ENCODE measurements at regions not wholly inside any gene's neighbourhood (a gene's known extent, or its start where the extent isn't known, plus 50 kb on each side); places are given as distances from the start of the nearest gene placed in this dataset.

GRCh38 chr18:23342506-23342905 lies 110.6 kb upstream of the RIOK3 start:
- DNase-seq (ENCODE audit: insufficient read length, low spot score) = no peak
- no peak for FAIRE-seq

DNA sequence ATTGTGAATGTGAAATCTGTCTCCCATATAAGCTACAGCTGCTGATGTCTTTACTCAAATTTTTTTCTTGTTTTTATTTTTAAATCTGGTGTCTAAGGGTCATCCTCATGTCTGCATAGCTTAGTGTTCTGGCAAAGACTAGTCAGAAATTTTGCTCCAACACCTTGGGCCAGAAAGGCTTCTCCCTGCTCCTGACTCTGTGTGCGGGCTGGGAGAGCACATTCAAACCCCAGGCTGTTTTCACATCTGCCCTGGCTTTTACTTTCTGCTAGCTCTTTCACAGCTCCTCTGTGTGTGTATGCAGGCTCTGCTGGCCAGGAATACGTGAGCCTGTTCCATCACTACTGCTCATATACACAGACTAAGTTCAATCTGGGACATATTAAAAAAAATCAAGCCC lies 102.9 kb upstream of the RIOK3 start:
- DNase-seq (ENCODE audit: insufficient read length, low spot score) (no peak), FAIRE-seq (no peak)
- TF ChIP-seq, protein P1, sequence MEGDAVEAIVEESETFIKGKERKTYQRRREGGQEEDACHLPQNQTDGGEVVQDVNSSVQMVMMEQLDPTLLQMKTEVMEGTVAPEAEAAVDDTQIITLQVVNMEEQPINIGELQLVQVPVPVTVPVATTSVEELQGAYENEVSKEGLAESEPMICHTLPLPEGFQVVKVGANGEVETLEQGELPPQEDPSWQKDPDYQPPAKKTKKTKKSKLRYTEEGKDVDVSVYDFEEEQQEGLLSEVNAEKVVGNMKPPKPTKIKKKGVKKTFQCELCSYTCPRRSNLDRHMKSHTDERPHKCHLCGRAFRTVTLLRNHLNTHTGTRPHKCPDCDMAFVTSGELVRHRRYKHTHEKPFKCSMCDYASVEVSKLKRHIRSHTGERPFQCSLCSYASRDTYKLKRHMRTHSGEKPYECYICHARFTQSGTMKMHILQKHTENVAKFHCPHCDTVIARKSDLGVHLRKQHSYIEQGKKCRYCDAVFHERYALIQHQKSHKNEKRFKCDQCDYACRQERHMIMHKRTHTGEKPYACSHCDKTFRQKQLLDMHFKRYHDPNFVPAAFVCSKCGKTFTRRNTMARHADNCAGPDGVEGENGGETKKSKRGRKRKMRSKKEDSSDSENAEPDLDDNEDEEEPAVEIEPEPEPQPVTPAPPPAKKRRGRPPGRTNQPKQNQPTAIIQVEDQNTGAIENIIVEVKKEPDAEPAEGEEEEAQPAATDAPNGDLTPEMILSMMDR (IDR thresholded peaks at IDR 0.05; ENCODE audit: insufficient read depth, missing control alignments) = no peak

More at GRCh38 chr18:23342506-23342905, 110.6 kb upstream of the RIOK3 start:
- TF ChIP-seq, protein P1 (IDR thresholded peaks at IDR 0.05; ENCODE audit: insufficient read depth, missing control alignments) = no peak

- TF ChIP-seq, protein P1 (IDR thresholded peaks at IDR 0.05; ENCODE audit: insufficient read depth, missing control alignments) = no peak
- FAIRE-seq = no peak
Observed at GRCh38 chr18:23351521-23351920, 101.6 kb upstream of the RIOK3 start.

DNA sequence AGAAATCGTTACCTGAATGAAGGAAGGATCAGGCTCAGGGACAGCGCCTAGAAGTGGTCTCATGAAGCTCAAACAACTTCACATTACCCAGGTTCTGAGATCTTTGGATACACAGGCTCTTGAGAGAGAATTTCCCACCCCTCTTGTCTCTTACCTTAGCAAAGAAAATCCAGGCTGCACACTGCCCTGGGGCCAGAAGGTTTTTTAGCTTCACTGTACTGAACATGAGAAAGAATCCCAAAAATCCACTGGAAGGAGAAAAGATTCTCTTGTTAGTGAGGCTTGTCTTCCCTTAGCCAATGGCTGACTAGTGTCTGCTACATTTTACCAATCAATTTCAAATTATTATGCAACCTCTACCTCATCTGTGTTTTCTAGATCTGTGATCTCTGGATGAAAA lies 101.0 kb upstream of the RIOK3 start:
- DNase-seq (ENCODE audit: insufficient read length, low spot score) (no peak), FAIRE-seq (no peak)
- TF ChIP-seq, protein P1 (IDR thresholded peaks at IDR 0.05; ENCODE audit: insufficient read depth, missing control alignments) = no peak

More at GRCh38 chr18:23351521-23351920, 101.6 kb upstream of the RIOK3 start:
- DNase-seq (ENCODE audit: insufficient read length, low spot score) = no peak

GRCh38 chr18:23353459-23353858 lies 99.6 kb upstream of the RIOK3 start:
- FAIRE-seq (no peak), DNase-seq (ENCODE audit: insufficient read length, low spot score) (no peak)
- TF ChIP-seq, protein P1 (IDR thresholded peaks at IDR 0.05; ENCODE audit: insufficient read depth, missing control alignments) = no peak

GRCh38 chr18:23354625-23355024 lies 98.5 kb upstream of the RIOK3 start:
- TF ChIP-seq, protein P1 (IDR thresholded peaks at IDR 0.05; ENCODE audit: insufficient read depth, missing control alignments) = no peak
- no peak for DNase-seq (ENCODE audit: insufficient read length, low spot score)
- FAIRE-seq = no peak

DNA sequence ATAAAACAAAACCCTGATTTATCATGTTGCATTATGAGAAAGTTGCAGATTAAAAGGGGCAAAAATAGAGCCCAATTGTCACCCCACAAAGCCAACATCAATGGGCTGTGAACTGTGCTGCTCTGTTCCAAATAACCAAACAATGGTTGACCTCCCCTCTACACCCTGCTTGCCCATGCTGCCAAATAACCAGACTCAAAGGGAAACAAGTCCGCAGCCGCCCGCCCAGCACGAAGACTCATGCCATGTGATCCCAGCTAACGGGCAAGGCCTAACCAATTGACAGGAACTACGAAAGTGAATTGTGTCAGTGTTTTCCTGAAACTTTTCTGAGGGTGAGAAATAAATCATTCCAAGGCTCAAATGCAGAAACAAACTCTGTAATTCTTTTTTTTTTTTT lies 97.9 kb upstream of the RIOK3 start:
- DNase-seq (ENCODE audit: insufficient read length, low spot score) = no peak
- TF ChIP-seq, protein P1 (IDR thresholded peaks at IDR 0.05; ENCODE audit: insufficient read depth, missing control alignments) = no peak
- no peak for FAIRE-seq
